Stimulated activated naive CD8-positive, alpha-beta T cell treated with anti-CD3 and anti-CD28 coated beads, Interleukin-15, Interleukin-2, amounts not matched to agents 100 U/mL and 50 U/mL, for 24 hours (primary cell): ENCODE measurements at regions not wholly inside any gene's neighbourhood (a gene's known extent, or its start where the extent isn't known, plus 50 kb on each side); places are given as distances from the start of the nearest gene placed in this dataset.
"Not testable (repeated sequence)": the region's sequence is repeated elsewhere in the genome, so short reads cannot be mapped to it uniquely, and the experiment has no call there.

Experiments
- ATAC-seq: fragments of 150-1000 bp; cut with Tn5 transposase; one replicate; pipeline ENCODE4 v1.10.0; 2021
- DNase-seq: peaks from one replicate; pipeline ENCODE4 v3.0.0; 2021

DNA sequence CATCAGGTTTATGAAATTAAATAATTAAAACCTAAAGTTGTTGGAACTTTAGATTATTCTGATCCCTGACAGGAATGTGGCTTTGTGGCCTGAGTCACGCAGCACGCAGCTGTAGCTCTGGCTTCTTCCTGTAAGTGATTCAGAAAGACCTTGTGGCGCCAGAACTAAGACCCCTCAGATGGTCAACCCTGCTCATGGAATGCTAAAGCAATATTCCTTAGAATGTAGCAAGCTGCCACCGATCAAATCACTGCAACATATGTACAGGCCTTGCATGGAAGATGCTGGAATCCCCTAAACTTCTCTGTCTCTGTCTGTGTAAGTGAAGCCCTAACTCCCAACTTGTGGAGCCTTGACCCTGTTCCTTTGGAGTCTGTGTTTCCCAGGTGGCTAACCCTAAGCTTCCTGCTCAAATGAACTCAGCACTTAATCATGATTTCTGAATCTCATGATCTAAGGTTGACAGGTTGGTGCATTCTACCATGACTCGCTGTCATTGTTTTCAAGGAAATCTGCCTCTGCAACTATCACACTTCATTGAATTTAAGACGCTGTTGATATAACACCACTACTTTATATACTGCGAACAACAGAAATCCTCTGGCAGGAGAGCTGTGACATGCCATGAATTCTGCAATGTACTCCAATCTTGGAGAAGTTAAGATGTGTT is 111.2 kb upstream of the CST7 start:
- DNase-seq = no peak
- ATAC-seq = no peak

DNA sequence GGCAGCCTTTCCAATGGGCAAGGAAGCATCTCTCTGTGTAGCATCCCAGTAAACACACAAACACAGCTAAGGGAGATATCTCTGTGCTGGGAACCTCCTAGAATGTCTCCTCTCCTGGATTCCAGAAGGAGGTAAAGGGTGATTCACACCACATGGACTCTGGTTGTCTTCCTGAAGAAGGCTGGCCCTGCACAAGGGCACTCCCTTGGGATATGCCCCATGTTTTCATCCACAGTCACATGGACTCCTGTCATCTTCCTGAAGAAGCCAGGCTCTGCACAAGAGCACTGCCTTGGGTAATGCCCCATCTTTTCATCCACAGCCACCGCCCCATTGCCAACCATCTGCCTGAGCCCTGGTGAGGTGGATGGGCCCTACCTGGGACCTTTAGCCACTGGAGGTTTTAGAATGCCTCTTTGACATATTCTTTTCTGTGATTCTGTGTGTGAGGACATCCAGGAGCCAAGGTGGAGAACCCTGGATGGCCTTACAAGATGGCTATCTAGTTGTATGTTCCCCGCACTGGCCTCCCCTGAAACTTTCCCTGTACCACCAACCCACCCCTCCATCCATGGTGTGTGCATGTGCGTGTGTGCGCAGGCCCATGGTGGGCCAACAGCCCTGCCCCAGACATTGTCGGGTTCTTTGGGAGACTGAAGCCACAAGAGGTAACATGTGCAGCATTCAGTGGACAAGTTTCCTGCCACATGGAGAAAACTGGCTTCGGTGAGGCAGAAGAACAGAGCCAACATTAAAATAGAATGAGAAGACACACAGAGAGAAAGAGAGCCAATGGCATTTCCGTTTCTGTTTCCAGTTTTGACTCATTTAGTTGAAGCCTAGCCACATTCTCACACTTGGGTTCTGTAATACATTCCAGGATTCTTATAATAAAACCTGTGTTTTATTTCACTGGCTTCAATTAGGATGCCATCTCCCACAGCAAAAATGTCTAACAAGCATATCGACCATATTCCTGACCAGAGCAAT is 110.2 kb upstream of the CST7 start:
- no peak for ATAC-seq
- DNase-seq = no peak

GRCh38 chr20:24840121-24840713 is 108.9 kb upstream of the CST7 start:
- ATAC-seq (no peak), DNase-seq (no peak)

DNA sequence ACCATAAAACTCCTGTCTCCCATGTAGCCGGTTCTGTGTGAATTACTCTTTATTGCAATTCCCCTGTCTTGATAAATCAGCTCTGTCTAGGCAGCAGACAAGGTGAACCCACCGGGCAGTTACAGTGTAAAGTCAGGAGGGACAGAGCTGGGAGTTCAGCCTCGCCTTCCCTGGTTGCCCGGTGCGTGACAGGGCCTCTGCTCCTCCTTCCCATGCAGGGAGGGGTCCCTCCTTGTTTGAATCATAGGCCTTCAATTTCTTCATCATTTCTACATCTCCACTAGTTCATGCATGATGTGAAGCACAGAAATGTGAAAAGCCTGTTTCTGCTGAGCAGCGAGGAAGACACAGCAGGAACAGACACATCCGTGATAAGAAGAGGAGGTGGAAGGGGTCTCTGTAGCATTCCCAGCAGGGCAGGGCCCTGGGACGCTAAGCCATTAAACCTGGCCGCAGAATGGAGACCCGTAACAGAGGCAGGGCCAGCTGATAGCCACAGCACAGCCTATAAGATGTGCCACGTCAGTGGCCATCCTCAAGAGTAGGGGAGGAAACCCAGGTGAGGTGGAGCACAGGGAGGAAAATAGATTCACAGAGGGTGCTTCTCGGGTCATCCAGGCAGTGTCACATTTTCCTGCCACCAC is 106.7 kb upstream of the CST7 start:
- ATAC-seq = no peak
- no peak for DNase-seq

DNA sequence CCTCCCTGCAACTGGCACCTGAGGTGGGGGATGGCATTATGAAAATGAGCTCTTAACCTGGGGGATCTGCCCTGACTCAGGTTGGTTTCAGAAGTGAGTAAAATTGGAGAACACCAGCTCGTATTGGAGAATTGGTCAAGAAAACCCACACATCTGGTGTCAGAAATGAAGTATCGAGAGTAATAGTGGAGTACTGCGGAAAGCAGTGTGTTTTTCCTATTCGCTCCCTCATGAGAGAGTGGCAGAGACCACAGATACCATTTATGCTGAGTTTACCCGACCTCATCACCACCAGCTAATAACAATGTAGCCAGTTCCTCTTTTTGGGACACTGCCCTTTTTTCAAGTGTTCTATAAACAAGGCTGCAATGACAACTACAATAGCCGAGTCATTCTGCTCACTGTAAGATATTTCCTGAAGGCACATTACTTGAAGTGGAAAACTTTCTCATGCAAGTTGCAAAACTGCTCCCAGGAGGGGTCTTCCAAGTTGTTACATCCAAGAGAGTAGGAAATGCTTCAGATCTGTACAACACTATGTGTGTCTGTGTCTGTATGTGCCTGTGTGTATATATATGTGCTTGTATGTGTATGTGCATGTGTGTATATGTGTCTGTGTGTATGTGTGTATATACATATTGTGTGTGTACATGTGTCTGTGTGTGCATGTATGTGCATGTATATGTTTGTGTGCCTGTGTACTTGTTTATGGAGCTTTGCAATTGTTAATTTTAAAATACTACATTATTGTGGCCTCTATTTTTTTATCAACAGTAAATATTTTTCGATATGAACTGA is 106.0 kb upstream of the CST7 start:
- DNase-seq (no peak), ATAC-seq (peak; percentile 65)

DNA sequence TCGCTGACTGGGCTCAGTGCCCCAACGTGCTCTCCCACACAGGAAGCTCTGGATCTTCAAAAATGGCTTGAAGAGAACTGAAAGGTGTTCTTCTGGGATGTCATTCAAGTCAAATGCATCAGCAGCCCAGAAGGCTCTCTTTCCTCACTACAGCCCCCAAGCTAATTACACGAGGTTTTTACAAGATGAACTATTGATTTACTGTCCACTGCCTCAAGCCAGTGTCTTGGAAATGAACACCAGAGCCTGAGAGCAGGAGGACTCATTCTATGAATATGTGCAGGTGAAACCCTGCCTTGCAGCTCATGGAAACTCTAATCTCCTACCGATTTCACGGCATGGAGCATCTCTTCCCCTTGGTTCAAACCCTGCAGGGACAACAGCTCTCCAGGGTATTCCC is 98.9 kb upstream of the CST7 start:
- DNase-seq = no peak

GRCh38 chr20:24851346-24852019 is 97.6 kb upstream of the CST7 start:
- ATAC-seq = no peak
- DNase-seq = no peak

More for the DNA sequence above, 98.9 kb upstream of the CST7 start:
- ATAC-seq = no peak

- no peak for ATAC-seq
- DNase-seq = no peak
These were observed 95.2 kb upstream of the CST7 start for GRCh38 chr20:24853916-24854315.

GRCh38 chr20:24855848-24856247 is 93.2 kb upstream of the CST7 start:
- no peak for DNase-seq
- no peak for ATAC-seq

GRCh38 chr20:24858500-24858899 is 90.6 kb upstream of the CST7 start:
- ATAC-seq, DNase-seq: not testable (repeated sequence)

DNA sequence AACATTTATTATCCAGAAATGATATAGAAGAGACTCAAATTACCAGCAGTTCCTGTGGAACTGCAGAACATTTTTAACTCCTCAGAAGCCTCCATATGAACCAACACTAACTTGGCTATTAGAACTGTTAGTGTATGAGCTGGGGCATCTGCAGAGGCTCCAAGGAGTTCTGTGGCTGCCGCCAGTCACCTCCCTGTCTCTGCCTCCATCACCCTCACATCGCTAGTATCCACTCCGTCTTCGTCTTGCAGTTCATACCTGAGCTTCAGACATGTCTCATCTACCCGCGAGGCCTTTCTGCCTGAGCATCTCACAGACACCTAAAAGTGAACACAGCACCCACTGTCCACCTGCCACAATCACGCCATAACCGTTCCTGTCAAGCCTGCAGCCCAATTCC is 89.5 kb upstream of the CST7 start:
- ATAC-seq (no peak), DNase-seq (no peak)

- DNase-seq (no peak), ATAC-seq (no peak)
These were observed 86.9 kb upstream of the CST7 start for GRCh38 chr20:24862186-24862585.

DNA sequence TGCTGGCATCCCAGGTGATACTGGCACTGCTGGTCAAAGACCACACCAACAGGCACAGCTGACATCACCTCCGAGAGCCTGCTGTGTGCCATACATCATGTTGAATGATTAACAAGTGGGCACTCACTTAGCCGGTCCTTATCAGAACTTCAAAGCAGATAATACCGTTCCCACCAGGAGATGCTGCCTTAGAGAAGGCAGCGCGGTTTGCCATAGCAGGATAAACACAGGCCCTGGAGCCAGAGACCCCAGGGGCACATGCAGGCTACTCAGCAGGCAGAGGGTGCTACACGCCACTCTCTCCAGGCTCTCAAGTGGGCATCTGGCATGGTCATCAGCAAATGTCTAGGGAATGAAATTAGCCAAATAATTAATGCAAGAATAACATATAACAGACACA is 86.5 kb upstream of the CST7 start:
- no peak for ATAC-seq
- DNase-seq = no peak

- ATAC-seq (no peak), DNase-seq (no peak)
These were observed 85.7 kb upstream of the CST7 start for GRCh38 chr20:24863356-24863755.

DNA sequence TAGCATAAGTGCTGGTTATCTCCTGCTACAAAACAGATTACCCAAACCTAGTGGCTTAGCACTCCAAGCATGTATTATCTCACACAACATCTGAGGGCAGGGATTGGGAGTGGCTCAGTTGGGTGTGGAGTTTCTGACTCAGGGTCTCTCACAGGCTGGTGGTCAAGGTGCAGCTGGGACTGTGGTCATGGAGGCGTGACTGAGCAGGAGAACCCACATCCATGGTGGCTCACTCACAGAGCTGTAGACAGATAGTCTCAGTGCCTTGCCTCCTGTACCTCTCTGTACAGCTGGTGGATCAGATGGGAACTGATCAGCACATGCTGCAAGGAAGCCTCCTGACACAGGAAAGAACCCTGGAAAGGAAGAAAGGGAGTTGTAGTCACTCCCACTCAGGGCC is 83.1 kb upstream of the CST7 start:
- DNase-seq = no peak

GRCh38 chr20:24866742-24867141 is 82.3 kb upstream of the CST7 start:
- no peak for DNase-seq
- ATAC-seq = no peak

More for the DNA sequence above, 83.1 kb upstream of the CST7 start:
- ATAC-seq = no peak

DNA sequence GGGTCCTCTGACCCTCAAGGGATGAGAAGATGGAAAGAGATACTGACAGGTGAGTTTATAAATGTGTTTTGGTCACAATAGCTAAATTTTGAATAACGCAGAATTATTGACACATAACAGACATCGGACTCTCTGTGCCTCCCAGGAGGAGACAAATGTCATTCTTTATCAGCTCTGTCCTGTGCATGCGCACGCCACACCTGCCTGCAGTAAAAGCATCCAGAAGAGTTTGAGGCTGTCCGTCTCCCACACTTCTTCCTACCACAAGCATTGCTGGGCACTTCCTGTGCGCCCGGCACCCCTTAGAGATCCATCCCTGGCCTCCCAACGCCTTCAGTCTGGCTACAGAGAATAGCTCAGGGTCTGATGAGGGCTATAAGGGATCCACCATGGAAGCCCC is 81.5 kb upstream of the CST7 start:
- DNase-seq = no peak
- ATAC-seq = no peak

- no peak for DNase-seq
- no peak for ATAC-seq
These were observed 80.6 kb upstream of the CST7 start for GRCh38 chr20:24868396-24868927.

GRCh38 chr20:24868959-24869358 is 80.1 kb upstream of the CST7 start:
- no peak for ATAC-seq

DNA sequence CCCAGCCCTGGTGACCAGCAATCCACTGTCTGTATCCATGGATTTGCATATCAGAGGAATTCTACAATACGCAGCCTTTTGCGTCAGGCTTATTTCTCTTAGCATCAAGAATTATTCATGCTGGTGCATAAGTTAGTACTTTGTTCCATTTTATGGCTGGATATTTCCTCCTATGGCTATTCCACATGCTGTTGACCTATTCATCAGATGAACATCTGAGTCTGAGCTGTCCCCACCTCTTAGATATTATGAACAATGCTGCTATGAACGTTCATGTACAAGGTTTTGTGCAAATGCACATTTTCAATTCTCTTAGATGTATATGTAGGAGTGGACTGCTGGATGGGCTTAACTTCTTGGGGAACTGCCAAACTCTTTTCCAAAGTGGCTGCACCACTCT is 79.0 kb upstream of the CST7 start:
- ATAC-seq = no peak
- DNase-seq = no peak

More at GRCh38 chr20:24868959-24869358, 80.1 kb upstream of the CST7 start:
- DNase-seq = no peak

- DNase-seq (no peak), ATAC-seq (no peak)
These were observed 78.2 kb upstream of the CST7 start for GRCh38 chr20:24870881-24871280.
